ENCODE measurements at regions not wholly inside any gene's neighbourhood (a gene's known extent, or its start where the extent isn't known, plus 50 kb on each side); places are given as distances from the start of the nearest gene placed in this dataset.
"Not testable (repeated sequence)": the region's sequence is repeated elsewhere in the genome, so short reads cannot be mapped to it uniquely, and the experiment has no call there.

- BruUV-seq (replicated peaks); H4K20me1 ChIP-seq (ENCODE audit: insufficient read depth, low read length); POLR2A ChIA-PET; H3K79me2 ChIP-seq (ENCODE audit: insufficient read depth, low read depth, low read length); H3K9me2 ChIP-seq (ENCODE audit: insufficient read depth, low read length); H2AFZ ChIP-seq (ENCODE audit: low read length); H3K4me2 ChIP-seq (ENCODE audit: low read length); H3K27ac ChIP-seq (ENCODE audit: low read depth, low read length, poor library complexity, severe bottlenecking); H3K9me3 ChIP-seq (ENCODE audit: low read length); H3K4me3 ChIP-seq (ENCODE audit: low read depth, low read length, poor library complexity, severe bottlenecking): not testable (repeated sequence)
- peak; percentile 90 for TF ChIP-seq CTCF (conservative IDR thresholded peaks at IDR 0.05; ENCODE audit: low read length)
- peak; percentile 91 for DNase-seq (ENCODE audit: low spot score)
- intact Hi-C loops (cut with micrococcal nuclease; ENCODE audit: unreplicated experiment): loop anchor here (1.0 to 2.0 kb wide), 2 partner anchors 114 to 165 kb away; no protein-coding TSS in a partner anchor
- peaks cover 11% of the 10 kb centered on the region for H3K4me1 ChIP-seq (ENCODE audit: insufficient read depth, low read length, poor library complexity, severe bottlenecking)
- CTCF ChIA-PET (ENCODE audit: unreplicated experiment): interaction anchor here (0.6 kb wide), 1 partner anchor 21 kb away, joined by 3 read pairs; no protein-coding TSS in a partner anchor
- peaks cover 61% of the 10 kb centered on the region for H3K36me3 ChIP-seq (ENCODE audit: insufficient read depth, low read length)
These were observed 77.4 kb downstream of the VPREB1 start for GRCh38 chr22:22321743-22322611.

GRCh38 chr22:22322792-22323191, 78.2 kb downstream of the VPREB1 start:
- TF ChIP-seq CTCF (conservative IDR thresholded peaks at IDR 0.05; ENCODE audit: low read length) (no peak), EZH2phosphoT487 (IDR thresholded peaks at IDR 0.05; ENCODE audit: borderline replicate concordance, low read depth, low read length) (no peak)
- Histone ChIP-seq H3K9me3 (ENCODE audit: low read length) (no peaks in the 10 kb centered on the region), H3K79me2 (ENCODE audit: insufficient read depth, low read depth, low read length) (no peaks in the 10 kb centered on the region), H2AFZ (ENCODE audit: low read length) (no peak overlapping the region), H4K20me1 (ENCODE audit: insufficient read depth, low read length) (no peaks in the 10 kb centered on the region), H3K4me2 (ENCODE audit: low read length) (no peak overlapping the region), H3K9me2 (ENCODE audit: insufficient read depth, low read length) (no peaks in the 10 kb centered on the region), H3K36me3 (ENCODE audit: insufficient read depth, low read length) (peaks cover 53% of the 10 kb centered on the region), H3K4me1 (ENCODE audit: insufficient read depth, low read length, poor library complexity, severe bottlenecking) (peaks cover 11% of the 10 kb centered on the region), H3K27ac (ENCODE audit: low read depth, low read length, poor library complexity, severe bottlenecking) (no peak overlapping the region), H3K4me3 (ENCODE audit: low read depth, low read length, poor library complexity, severe bottlenecking) (no peak overlapping the region)
- BruUV-seq (replicated peaks): no TSS peak
- CTCF ChIA-PET (ENCODE audit: unreplicated experiment): no interaction called here
- no peak for DNase-seq (ENCODE audit: low spot score)
- POLR2A ChIA-PET: no interaction called here
- intact Hi-C loops (cut with micrococcal nuclease; ENCODE audit: unreplicated experiment): loop anchor here (1.0 to 2.0 kb wide), 2 partner anchors 114 to 166 kb away; no protein-coding TSS in a partner anchor

- H3K27ac ChIP-seq (ENCODE audit: low read depth, low read length, poor library complexity, severe bottlenecking): no peak overlapping the region
- ChIA-PET CTCF (ENCODE audit: unreplicated experiment) (no interaction called here), POLR2A (no interaction called here)
- peaks cover 11% of the 10 kb centered on the region; the same call in 1 of the 2 replicates for H3K36me3 ChIP-seq (ENCODE audit: insufficient read depth, low read length)
- no peak overlapping the region for H3K4me2 ChIP-seq (ENCODE audit: low read length)
- H4K20me1 ChIP-seq (ENCODE audit: insufficient read depth, low read length): no peaks in the 10 kb centered on the region
- intact Hi-C loops (cut with micrococcal nuclease; ENCODE audit: unreplicated experiment): no loop called here
- H3K4me1 ChIP-seq (ENCODE audit: insufficient read depth, low read length, poor library complexity, severe bottlenecking): peaks cover 14% of the 10 kb centered on the region
- H3K9me2 ChIP-seq (ENCODE audit: insufficient read depth, low read length): no peaks in the 10 kb centered on the region
- H2AFZ ChIP-seq (ENCODE audit: low read length): no peak overlapping the region
- DNase-seq (ENCODE audit: low spot score): no peak
- H3K4me3 ChIP-seq (ENCODE audit: low read depth, low read length, poor library complexity, severe bottlenecking): no peak overlapping the region
- TF ChIP-seq CTCF (conservative IDR thresholded peaks at IDR 0.05; ENCODE audit: low read length): no peak
- no peak for TF ChIP-seq EZH2phosphoT487 (IDR thresholded peaks at IDR 0.05; ENCODE audit: borderline replicate concordance, low read depth, low read length)
- H3K79me2 ChIP-seq (ENCODE audit: insufficient read depth, low read depth, low read length): no peaks in the 10 kb centered on the region
- peaks cover 9% of the 10 kb centered on the region; the same call in 1 of the 2 replicates for H3K9me3 ChIP-seq (ENCODE audit: low read length)
- BruUV-seq (replicated peaks): no TSS peak
These were observed 83.1 kb downstream of the VPREB1 start for GRCh38 chr22:22327723-22328122.
